ENCODE measurements at regions not wholly inside any gene's neighbourhood (a gene's known extent, or its start where the extent isn't known, plus 50 kb on each side); places are given as distances from the start of the nearest gene placed in this dataset.

DNA sequence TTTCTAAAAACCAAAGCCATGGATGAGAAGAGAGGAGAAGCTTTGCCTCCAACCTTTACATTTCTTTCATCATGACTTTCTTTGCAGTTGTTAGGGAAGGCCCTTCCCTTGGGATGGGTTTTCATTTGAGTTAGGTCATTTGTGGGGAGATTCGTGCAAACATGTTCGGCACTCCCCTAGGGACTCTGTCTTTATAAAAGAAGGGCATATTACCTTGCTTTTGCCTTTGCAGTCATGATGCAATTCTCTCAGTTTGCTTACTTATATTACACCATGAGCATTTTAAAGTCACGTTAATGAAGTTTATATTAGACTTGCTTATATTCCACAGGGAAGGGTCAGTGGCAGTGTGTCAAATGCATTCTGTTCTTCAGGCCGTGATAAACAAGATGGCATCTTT lies 289.3 kb upstream of the WWC1 start:
- TF ChIP-seq POLR2AphosphoS2 (IDR thresholded peaks at IDR 0.05; ENCODE audit: low read depth, low read length): no peak
- TF ChIP-seq FOXK2 (IDR thresholded peaks at IDR 0.05): no peak
- TF ChIP-seq EZH2 (IDR thresholded peaks at IDR 0.05; ENCODE audit: borderline replicate concordance, control insufficient read depth, low read depth, low read length): no peak
- no peak for TF ChIP-seq TARDBP (IDR thresholded peaks at IDR 0.05; ENCODE audit: borderline replicate concordance)
- TF ChIP-seq, protein P1, sequence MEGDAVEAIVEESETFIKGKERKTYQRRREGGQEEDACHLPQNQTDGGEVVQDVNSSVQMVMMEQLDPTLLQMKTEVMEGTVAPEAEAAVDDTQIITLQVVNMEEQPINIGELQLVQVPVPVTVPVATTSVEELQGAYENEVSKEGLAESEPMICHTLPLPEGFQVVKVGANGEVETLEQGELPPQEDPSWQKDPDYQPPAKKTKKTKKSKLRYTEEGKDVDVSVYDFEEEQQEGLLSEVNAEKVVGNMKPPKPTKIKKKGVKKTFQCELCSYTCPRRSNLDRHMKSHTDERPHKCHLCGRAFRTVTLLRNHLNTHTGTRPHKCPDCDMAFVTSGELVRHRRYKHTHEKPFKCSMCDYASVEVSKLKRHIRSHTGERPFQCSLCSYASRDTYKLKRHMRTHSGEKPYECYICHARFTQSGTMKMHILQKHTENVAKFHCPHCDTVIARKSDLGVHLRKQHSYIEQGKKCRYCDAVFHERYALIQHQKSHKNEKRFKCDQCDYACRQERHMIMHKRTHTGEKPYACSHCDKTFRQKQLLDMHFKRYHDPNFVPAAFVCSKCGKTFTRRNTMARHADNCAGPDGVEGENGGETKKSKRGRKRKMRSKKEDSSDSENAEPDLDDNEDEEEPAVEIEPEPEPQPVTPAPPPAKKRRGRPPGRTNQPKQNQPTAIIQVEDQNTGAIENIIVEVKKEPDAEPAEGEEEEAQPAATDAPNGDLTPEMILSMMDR (IDR thresholded peaks at IDR 0.05 in 2 of 3, conservative IDR thresholded peaks at IDR 0.05 in 1 of 3; ENCODE audit: control insufficient read depth in 2 of 3, extremely low read depth in 1 of 3, insufficient read depth in 1 of 3, low read depth in 3 of 3, low read length in 3 of 3): no peak
- TF ChIP-seq RCOR1 (conservative IDR thresholded peaks at IDR 0.05; ENCODE audit: low read depth, low read length): no peak
- TF ChIP-seq, protein P2, sequence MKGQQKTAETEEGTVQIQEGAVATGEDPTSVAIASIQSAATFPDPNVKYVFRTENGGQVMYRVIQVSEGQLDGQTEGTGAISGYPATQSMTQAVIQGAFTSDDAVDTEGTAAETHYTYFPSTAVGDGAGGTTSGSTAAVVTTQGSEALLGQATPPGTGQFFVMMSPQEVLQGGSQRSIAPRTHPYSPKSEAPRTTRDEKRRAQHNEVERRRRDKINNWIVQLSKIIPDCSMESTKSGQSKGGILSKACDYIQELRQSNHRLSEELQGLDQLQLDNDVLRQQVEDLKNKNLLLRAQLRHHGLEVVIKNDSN (IDR thresholded peaks at IDR 0.05; ENCODE audit: borderline replicate concordance, extremely low read length, insufficient read depth, low read depth, low read length): no peak
- no peak for TF ChIP-seq POLR2A (IDR thresholded peaks at IDR 0.05; ENCODE audit: low read depth, low read length)
- TF ChIP-seq CHD4 (IDR thresholded peaks at IDR 0.05): no peak
- no peak for TF ChIP-seq MXI1 (IDR thresholded peaks at IDR 0.05; ENCODE audit: low read depth, low read length)
- no peak for TF ChIP-seq JUND (IDR thresholded peaks at IDR 0.05; ENCODE audit: low read depth, low read length)
- no peak for TF ChIP-seq MYC (IDR thresholded peaks at IDR 0.05; ENCODE audit: insufficient read depth, insufficient read length, insufficient replicate concordance, low read length, severe bottlenecking)
- no peak for TF ChIP-seq CHD2 (IDR thresholded peaks at IDR 0.05; ENCODE audit: borderline replicate concordance, low read depth, low read length)
- TF ChIP-seq HDAC2 (IDR thresholded peaks at IDR 0.05): no peak

All from GM12878 (cell line).